ENCODE measurements at regions not wholly inside any gene's neighbourhood (a gene's known extent, or its start where the extent isn't known, plus 50 kb on each side); places are given as distances from the start of the nearest gene placed in this dataset.

DNA sequence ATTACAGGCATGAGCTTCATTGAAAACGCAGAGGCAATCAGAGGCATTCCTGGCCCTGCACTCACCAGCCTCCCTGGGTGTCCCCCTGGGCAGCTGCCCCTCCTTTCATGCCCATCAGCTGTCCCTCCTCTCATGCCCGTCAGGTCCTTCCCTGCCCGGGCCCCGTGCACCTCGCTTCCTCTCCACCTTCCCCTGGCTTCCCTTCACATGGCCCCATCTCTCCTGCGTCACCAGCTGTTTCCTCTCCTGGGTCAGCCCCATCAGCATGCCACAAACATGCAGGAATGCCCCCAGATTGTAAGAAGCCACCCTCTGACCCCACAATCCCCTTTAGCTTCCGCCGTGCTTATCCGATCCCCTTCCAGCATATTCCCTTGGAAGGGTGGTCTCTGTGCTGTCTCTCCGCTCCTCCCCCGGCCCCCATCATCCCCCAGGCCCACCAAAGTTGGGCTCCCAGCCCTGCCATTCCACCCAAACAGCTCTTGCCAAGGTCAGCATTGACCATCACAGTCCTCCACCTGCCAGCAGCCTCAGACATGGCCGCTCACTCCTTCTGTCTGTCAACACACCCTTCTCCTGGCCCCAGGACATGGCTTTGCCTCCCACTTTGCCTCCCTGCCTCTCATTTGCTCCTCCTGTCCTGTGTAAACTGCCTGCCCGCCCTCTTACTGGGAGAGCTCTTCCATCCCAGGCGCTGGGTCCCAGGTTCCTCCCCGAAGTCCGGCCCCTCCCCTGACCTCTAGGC lies 98.6 kb upstream of the IER5L start:
- H3K4me1 ChIP-seq (ENCODE audit: control insufficient read depth in 1 of 2, insufficient read depth in 2 of 2, low read depth in 1 of 2, low read length in 1 of 2), result peaks cover 0 to 8% of the 10 kb centered on the region in 2 experiments; a peak in 1 of 4 replicates
- DNase-seq, result no peak
- no peaks in the 10 kb centered on the region for H3K79me2 ChIP-seq (ENCODE audit: insufficient read depth)
- H3K4me3 ChIP-seq (ENCODE audit: low read depth in 2 of 2, low read length in 1 of 2), result no peak overlapping the region
- TF ChIP-seq FOXM1 (IDR thresholded peaks at IDR 0.05; ENCODE audit: low read depth), result no peak
- TF ChIP-seq NRF1 (IDR thresholded peaks at IDR 0.05; ENCODE audit: low read depth, low read length), result no peak
- TF ChIP-seq FOSL2 (IDR thresholded peaks at IDR 0.05; ENCODE audit: borderline replicate concordance, low read depth), result no peak
- TF ChIP-seq POLR2AphosphoS5 (IDR thresholded peaks at IDR 0.05; ENCODE audit: low read depth, low read length), result no peak
- TF ChIP-seq, protein P1, sequence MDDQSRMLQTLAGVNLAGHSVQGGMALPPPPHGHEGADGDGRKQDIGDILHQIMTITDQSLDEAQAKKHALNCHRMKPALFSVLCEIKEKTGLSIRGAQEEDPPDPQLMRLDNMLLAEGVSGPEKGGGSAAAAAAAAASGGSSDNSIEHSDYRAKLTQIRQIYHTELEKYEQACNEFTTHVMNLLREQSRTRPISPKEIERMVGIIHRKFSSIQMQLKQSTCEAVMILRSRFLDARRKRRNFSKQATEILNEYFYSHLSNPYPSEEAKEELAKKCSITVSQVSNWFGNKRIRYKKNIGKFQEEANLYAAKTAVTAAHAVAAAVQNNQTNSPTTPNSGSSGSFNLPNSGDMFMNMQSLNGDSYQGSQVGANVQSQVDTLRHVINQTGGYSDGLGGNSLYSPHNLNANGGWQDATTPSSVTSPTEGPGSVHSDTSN (IDR thresholded peaks at IDR 0.05), result no peak
- no peak for TF ChIP-seq ELF1 (IDR thresholded peaks at IDR 0.05)
- no peak for TF ChIP-seq NFIC (IDR thresholded peaks at IDR 0.05; ENCODE audit: borderline replicate concordance)
- TF ChIP-seq, protein P2, sequence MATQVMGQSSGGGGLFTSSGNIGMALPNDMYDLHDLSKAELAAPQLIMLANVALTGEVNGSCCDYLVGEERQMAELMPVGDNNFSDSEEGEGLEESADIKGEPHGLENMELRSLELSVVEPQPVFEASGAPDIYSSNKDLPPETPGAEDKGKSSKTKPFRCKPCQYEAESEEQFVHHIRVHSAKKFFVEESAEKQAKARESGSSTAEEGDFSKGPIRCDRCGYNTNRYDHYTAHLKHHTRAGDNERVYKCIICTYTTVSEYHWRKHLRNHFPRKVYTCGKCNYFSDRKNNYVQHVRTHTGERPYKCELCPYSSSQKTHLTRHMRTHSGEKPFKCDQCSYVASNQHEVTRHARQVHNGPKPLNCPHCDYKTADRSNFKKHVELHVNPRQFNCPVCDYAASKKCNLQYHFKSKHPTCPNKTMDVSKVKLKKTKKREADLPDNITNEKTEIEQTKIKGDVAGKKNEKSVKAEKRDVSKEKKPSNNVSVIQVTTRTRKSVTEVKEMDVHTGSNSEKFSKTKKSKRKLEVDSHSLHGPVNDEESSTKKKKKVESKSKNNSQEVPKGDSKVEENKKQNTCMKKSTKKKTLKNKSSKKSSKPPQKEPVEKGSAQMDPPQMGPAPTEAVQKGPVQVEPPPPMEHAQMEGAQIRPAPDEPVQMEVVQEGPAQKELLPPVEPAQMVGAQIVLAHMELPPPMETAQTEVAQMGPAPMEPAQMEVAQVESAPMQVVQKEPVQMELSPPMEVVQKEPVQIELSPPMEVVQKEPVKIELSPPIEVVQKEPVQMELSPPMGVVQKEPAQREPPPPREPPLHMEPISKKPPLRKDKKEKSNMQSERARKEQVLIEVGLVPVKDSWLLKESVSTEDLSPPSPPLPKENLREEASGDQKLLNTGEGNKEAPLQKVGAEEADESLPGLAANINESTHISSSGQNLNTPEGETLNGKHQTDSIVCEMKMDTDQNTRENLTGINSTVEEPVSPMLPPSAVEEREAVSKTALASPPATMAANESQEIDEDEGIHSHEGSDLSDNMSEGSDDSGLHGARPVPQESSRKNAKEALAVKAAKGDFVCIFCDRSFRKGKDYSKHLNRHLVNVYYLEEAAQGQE (IDR thresholded peaks at IDR 0.05; ENCODE audit: low read depth, low read length), result no peak
- no peak for TF ChIP-seq YY1 (IDR thresholded peaks at IDR 0.05; ENCODE audit: low read depth)
- no peak for TF ChIP-seq CHD2 (IDR thresholded peaks at IDR 0.05; ENCODE audit: low read length, partially characterized antibody)
- TF ChIP-seq RAD21 (IDR thresholded peaks at IDR 0.05; ENCODE audit: low read length), result no peak
- no peak for TF ChIP-seq SMC3 (IDR thresholded peaks at IDR 0.05; ENCODE audit: low read depth, low read length)
- TF ChIP-seq RCOR1 (IDR thresholded peaks at IDR 0.05; ENCODE audit: low read length), result no peak
- H3K9ac ChIP-seq, result no peak overlapping the region
- H3K9me2 ChIP-seq, result no peaks in the 10 kb centered on the region
- no peaks in the 10 kb centered on the region for H3K9me3 ChIP-seq
- ChIA-PET CTCF (no interaction called here), POLR2A (no interaction called here)
- no peak overlapping the region for H3K27ac ChIP-seq (ENCODE audit: low read depth in 2 of 2, low read length in 1 of 2)
- H3K36me3 ChIP-seq (replicated peaks in 1 of 2; ENCODE audit: control insufficient read depth in 1 of 2, insufficient read depth in 2 of 2, low read length in 1 of 2), result no peaks in the 10 kb centered on the region
- no peaks in the 10 kb centered on the region for H3K27me3 ChIP-seq (ENCODE audit: insufficient read depth)
- H3K4me2 ChIP-seq, result no peak overlapping the region
- no peaks in the 10 kb centered on the region for H4K20me1 ChIP-seq (ENCODE audit: insufficient read depth)
- WGBS (ENCODE audit: low lambda C conversion rate), result 96% methylated on average over 16 of the region's 16 CpGs
- H3F3A ChIP-seq (replicated peaks; ENCODE audit: insufficient read depth), result no peaks in the 10 kb centered on the region
- no peak overlapping the region for H2AFZ ChIP-seq (ENCODE audit: low read depth)

DNA sequence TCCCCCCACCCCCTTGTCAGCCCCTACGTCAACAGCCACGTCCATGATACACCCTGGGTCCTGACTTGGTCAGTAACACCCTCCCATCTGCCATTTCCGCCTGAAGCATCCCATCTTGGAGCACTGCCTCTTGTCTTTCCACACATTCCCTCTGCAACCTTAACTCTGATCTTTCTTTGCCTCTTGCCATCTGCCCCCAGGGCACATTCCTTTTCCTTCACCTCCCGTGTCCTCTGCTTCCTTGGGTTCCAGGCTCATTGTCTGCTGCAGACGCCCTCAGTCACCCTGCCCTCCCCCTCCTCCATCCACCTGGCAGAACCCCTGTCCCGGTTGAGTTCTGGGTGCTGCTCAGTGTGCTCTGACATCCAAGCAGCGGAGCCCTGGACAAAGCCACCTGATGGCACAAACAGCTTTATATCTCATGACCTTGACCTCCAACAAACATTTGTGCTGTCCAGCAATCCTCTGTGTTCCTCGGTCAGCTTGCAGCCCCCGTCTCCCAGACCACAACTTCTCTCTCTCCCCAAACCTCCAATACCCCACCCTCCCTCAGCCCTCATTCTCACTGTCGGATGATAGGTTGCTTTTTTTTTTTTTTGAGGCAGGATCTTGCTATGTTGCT lies 97.7 kb upstream of the IER5L start:
- no peaks in the 10 kb centered on the region for H3K9me2 ChIP-seq
- H3K9ac ChIP-seq, result no peak overlapping the region
- H3K36me3 ChIP-seq (replicated peaks in 1 of 2; ENCODE audit: control insufficient read depth in 1 of 2, insufficient read depth in 2 of 2, low read length in 1 of 2), result no peaks in the 10 kb centered on the region
- H3K79me2 ChIP-seq (ENCODE audit: insufficient read depth), result no peaks in the 10 kb centered on the region
- no peak overlapping the region for H3K4me3 ChIP-seq (ENCODE audit: low read depth in 2 of 2, low read length in 1 of 2)
- H2AFZ ChIP-seq (ENCODE audit: low read depth), result no peak overlapping the region
- no peaks in the 10 kb centered on the region for H3K9me3 ChIP-seq
- ChIA-PET CTCF (no interaction called here), POLR2A (no interaction called here)
- H3K4me1 ChIP-seq (ENCODE audit: control insufficient read depth in 1 of 2, insufficient read depth in 2 of 2, low read depth in 1 of 2, low read length in 1 of 2), result peaks cover 0 to 4% of the 10 kb centered on the region in 2 experiments; a peak in 1 of 4 replicates
- TF ChIP-seq ELF1 (IDR thresholded peaks at IDR 0.05) (no peak), RFX5 (IDR thresholded peaks at IDR 0.05; ENCODE audit: low read length) (no peak), RAD21 (IDR thresholded peaks at IDR 0.05; ENCODE audit: low read length) (no peak), NFIC (IDR thresholded peaks at IDR 0.05; ENCODE audit: borderline replicate concordance) (no peak), SMC3 (IDR thresholded peaks at IDR 0.05; ENCODE audit: low read depth, low read length) (no peak), MXI1 (IDR thresholded peaks at IDR 0.05; ENCODE audit: low read depth, low read length) (no peak), EZH2phosphoT487 (IDR thresholded peaks at IDR 0.05; ENCODE audit: borderline replicate concordance, low read depth) (no peak), NRF1 (IDR thresholded peaks at IDR 0.05; ENCODE audit: low read depth, low read length) (no peak)
- TF ChIP-seq, protein P3, sequence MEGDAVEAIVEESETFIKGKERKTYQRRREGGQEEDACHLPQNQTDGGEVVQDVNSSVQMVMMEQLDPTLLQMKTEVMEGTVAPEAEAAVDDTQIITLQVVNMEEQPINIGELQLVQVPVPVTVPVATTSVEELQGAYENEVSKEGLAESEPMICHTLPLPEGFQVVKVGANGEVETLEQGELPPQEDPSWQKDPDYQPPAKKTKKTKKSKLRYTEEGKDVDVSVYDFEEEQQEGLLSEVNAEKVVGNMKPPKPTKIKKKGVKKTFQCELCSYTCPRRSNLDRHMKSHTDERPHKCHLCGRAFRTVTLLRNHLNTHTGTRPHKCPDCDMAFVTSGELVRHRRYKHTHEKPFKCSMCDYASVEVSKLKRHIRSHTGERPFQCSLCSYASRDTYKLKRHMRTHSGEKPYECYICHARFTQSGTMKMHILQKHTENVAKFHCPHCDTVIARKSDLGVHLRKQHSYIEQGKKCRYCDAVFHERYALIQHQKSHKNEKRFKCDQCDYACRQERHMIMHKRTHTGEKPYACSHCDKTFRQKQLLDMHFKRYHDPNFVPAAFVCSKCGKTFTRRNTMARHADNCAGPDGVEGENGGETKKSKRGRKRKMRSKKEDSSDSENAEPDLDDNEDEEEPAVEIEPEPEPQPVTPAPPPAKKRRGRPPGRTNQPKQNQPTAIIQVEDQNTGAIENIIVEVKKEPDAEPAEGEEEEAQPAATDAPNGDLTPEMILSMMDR (IDR thresholded peaks at IDR 0.05), result no peak
- H3F3A ChIP-seq (replicated peaks; ENCODE audit: insufficient read depth), result no peaks in the 10 kb centered on the region
- H3K4me2 ChIP-seq, result no peak overlapping the region
- DNase-seq, result no peak
- H3K27me3 ChIP-seq (ENCODE audit: insufficient read depth), result no peaks in the 10 kb centered on the region
- H4K20me1 ChIP-seq (ENCODE audit: insufficient read depth), result no peaks in the 10 kb centered on the region
- no peak overlapping the region for H3K27ac ChIP-seq (ENCODE audit: low read depth in 2 of 2, low read length in 1 of 2)
- 72% methylated on average over 10 of the region's 10 CpGs for WGBS (ENCODE audit: low lambda C conversion rate)
